ENCODE measurements at regions not wholly inside any gene's neighbourhood (a gene's known extent, or its start where the extent isn't known, plus 50 kb on each side); places are given as distances from the start of the nearest gene placed in this dataset.

GRCh38 chr17:52517176-52517575 is 358.7 kb upstream of the CA10 start:
- TF ChIP-seq CTCF (conservative IDR thresholded peaks at IDR 0.05; ENCODE audit: low read depth, low read length): no peak
- TF ChIP-seq EZH2 (IDR thresholded peaks at IDR 0.05; ENCODE audit: borderline replicate concordance, low read depth, low read length, poor library complexity, severe bottlenecking): no peak

All from A673 (cell line).